NCI-H748 (cell line): ENCODE measurements at regions not wholly inside any gene's neighbourhood (a gene's known extent, or its start where the extent isn't known, plus 50 kb on each side); places are given as distances from the start of the nearest gene placed in this dataset.

Source experiments
- DNase-seq: peaks from one replicate; lab custom pipeline; 2025; ENCODE audit not compliant: unreplicated experiment; lab: John Stamatoyannopoulos, UW

DNA sequence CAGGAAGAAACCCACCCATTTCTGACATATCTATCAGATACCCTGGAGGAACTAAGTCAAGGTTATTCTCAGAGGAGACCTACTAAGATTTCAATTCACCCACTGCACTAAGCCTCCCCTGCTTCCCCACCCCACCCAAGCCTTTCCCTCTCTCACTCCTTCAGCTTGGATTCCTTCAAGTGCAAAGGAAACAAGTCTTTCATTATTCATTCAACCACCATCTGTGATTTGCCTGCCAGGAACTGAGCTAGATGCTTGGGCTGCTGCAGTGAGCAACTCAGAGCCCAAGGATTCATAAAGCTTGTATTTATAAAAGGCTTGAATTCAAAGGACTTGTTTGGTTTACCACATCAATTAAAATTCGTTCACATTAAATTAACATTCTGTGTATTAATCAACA lies 161.3 kb downstream of the GXYLT1 start:
- peak; percentile 45 for DNase-seq

- no peak for DNase-seq
Observed at GRCh38 chr12:41981758-41982157, 162.9 kb downstream of the GXYLT1 start.

DNA sequence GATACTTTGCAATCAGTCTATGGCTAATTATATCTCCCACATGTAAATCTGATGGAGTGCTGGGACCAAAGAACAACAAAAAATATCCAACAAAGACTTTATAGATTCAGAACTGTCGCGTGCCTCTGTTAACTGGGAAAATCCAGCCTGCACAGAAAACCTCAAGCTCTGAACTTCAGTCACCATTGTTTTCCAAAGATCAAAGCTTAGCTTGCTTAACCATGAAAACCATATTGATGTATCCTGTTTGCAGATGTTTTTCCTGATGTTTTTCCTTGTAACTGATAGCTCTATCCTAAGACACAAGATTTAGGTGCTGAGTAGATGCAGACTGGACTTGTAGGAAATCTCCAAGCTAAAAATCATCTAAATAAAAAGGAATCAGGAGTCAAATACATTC lies 163.7 kb downstream of the GXYLT1 start:
- no peak for DNase-seq

GRCh38 chr12:41980390-41980789 lies 164.3 kb downstream of the GXYLT1 start:
- DNase-seq, result no peak

GRCh38 chr12:41979574-41979973 lies 165.1 kb downstream of the GXYLT1 start:
- DNase-seq, result no peak

DNA sequence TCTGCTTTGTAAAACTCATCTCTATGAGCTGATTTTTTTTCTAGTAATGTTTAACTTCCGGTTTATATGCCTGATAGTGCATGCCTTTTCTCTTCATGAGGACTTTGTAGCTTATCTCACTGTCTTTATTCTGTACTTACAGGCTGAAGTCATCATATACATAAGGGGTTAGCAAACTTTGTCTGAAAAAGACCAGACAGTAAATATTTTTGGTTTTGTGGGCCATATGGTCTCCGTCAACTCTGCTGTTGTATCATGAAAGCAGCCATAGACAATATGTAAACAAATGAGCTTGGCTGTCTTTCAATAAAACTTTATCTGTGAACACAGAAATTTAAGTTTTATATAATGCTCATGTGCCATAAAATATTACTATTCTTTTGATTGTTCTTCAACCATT lies 172.1 kb downstream of the GXYLT1 start:
- DNase-seq, result no peak

- DNase-seq, result no peak
Observed at GRCh38 chr12:41972196-41972595, 172.5 kb downstream of the GXYLT1 start.

DNA sequence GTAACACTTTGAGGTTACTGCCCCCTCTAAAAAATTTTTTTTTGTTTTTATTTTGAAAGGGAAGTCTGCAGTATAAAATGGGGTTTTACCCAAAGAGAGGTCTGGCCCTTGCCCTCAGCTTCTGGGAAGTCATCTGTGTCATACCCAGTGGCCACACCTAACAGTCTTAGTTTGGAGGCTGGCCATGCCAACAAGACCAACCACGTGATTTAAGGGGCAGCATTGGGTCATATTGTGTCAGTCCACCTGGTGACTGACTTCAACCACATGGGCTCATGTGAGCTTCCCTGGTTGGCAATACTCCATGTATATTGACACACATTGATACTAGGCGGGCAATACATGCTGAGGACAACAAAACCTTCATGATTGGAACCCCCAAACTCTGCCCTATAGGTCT lies 173.9 kb downstream of the GXYLT1 start:
- no peak for DNase-seq

DNA sequence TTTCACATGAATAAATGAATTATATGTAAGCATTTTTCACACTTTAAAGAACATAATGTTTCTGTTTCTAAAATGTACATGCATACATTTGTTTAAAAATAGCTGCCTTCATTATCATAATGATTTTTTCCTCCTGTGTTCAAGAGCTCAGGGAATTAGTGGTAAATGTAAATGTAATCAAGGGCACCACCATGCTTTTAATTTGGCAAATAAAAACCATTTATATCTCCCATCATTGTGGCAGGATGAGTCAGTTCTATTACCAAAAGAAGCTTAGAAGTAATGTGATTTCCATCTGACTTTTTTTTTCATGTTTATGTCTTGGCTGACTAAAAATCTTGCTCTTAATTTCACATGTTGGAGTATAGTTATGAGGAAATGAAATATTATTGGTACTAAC lies 176.1 kb downstream of the GXYLT1 start:
- DNase-seq, result no peak

GRCh38 chr12:41967668-41968500 lies 176.8 kb downstream of the GXYLT1 start:
- DNase-seq, result peak; percentile 90

GRCh38 chr12:41966916-41967315 lies 177.8 kb downstream of the GXYLT1 start:
- DNase-seq, result no peak

DNA sequence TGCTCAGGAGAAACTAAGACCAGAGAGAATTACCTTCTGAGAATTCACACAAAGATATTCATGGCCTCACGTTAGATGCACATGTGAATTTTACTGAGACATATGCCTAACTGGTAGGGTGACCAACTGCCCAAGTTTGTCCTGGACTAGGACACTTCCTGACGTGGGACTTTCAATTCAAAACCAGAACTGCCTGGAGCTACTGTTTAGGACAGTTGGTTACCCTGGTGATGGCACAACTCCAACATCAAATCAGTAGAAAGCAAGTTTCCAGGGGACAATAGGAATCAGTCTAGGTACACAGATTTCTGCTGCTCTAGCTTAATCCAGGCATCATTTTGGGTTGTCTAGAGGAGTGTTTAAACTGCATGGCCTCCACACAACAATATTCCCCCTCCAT lies 178.7 kb downstream of the GXYLT1 start:
- DNase-seq, result peak; percentile 73

DNA sequence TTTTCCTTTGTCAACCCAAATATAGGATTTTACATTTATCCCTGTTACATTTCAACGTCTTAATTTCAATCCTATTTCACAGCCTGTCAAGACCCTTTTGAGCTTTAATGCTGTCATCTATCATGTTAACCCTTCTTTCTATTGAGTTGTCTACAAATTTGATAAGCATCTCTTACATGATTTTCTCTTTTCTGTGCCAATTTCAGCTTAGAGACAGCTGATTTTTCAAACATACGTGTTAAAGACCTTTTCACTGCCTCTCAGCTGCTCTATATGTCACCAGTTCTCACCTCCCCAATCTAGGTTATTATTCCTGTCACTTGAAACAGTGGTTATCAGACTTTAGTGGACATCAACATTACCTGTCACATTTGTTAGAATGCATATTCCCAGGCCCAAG lies 181.3 kb downstream of the GXYLT1 start:
- DNase-seq, result no peak

- DNase-seq, result peak; percentile 51
Observed at GRCh38 chr12:41962171-41962572, 182.5 kb downstream of the GXYLT1 start.

DNA sequence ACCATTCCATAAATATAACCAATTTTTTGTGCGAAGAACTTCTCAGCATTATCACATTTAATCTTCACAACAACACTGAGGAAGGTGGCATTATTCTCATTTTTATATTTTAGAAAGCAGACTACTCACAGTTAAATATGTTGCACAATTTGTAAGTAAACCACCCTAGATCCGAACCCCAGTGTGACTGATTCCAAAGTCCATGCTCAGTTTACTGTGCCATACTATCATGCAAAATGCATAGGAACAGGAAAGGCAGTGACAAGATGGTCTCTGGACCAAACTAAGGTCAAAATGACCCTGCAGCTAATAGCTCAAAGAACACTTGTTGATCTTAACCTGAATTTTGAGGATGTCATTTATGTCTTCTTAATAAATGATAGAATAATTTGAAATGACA lies 185.4 kb downstream of the GXYLT1 start:
- no peak for DNase-seq

DNA sequence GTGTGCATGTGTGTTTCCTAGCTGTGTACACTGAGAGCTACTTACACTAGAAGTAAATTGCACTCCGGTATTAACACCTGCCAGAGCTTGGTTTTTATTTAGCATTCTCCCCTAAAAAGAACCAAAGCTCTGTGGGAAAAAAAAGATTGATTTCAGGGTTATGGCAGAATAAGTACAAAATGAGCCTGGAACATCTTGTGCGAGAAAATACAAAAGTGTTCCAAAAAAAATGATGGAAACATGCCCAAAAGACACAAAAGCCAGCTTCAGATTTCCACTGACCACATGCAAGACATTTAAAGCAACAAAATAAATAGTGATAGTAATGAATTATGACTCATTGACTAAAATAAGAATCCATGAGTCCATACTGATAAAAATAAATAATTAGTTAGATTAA lies 188.3 kb downstream of the GXYLT1 start:
- no peak for DNase-seq

DNA sequence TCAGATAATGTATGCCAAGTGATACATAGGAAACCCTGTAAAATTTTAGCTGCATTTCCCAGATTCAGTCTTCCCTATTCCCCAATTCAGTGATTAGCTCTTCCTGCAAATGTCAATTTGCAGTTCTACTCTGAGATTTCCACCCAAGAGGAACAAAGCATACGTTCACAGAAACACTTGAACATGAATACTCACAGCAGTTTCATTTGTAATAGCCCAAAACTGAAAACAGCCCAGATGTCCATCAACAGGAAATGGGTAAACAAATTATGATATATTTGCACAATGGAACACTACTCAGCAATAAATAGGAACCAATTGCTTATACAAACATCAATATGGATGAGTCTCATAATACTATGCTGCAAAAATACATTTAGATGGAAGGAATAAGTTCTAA lies 194.2 kb downstream of the GXYLT1 start:
- DNase-seq, result peak; percentile 89

DNA sequence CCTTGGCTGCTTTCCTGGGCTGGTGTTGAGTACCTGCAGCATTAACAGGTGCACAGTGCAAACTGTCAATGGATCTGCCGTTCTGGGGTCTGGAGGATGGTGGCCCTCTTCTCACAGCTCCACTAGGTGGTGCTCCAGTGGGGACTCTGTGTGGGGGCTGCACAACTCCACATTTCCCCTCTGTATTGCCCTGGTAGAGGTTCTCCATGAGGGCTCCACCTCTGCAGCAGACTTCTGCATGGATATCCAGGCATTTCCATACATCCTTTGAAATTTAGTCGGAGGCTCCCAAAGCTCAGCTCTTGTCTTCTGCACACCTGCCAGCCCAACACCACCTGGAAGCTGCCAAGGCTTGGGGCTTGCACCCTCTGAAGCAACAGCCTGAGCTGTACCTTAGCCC lies 198.6 kb downstream of the GXYLT1 start:
- peak; percentile 29 for DNase-seq

- DNase-seq, result no peak
Observed at GRCh38 chr12:41944216-41944615, 200.5 kb downstream of the GXYLT1 start.

DNA sequence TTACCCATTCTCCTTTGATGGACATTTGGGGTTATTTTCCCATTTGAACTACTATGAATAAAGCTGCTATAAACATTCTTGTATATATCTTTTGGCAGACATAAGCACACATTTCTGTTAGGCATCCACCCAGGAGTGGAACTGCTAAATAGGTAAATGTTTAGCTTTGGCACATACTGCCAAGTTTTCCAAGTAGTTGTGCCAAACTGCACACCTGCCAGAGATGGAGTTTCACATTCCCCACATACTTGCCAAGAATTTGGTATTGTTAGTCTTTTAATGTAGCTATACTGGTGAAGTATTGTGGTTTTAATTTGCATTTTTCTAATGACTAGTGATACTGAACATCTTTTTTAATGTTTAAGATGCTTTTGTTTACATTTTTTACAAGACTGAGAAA lies 201.0 kb downstream of the GXYLT1 start:
- DNase-seq, result no peak

GRCh38 chr12:41942354-41942753 lies 202.3 kb downstream of the GXYLT1 start:
- DNase-seq, result peak; percentile 71

GRCh38 chr12:41941079-41941478 lies 203.6 kb downstream of the GXYLT1 start:
- no peak for DNase-seq

GRCh38 chr12:41940571-41940970 lies 204.1 kb downstream of the GXYLT1 start:
- no peak for DNase-seq
